Small intestine (tissue), 7 donors: ENCODE measurements at regions not wholly inside any gene's neighbourhood (a gene's known extent, or its start where the extent isn't known, plus 50 kb on each side); places are given as distances from the start of the nearest gene placed in this dataset.
A peak's percentile ranks its signal among the peaks of the same experiment; 100 is the strongest.
"Not testable (repeated sequence)": the region's sequence is repeated elsewhere in the genome, so short reads cannot be mapped to it uniquely, and the experiment has no call there.

ENCODE experiments used
- DNase-seq, 2 donors: peaks; one replicate each; pipeline versions ENCODE4 v3.0.0 to v3.0.0-alpha.2; 2013
- FAIRE-seq: peaks from 2 replicates; lab custom pipeline; 2012; peaks lifted over from hg19 to GRCh38; lab: Jason Lieb, UNC
- H3K27ac ChIP-seq, 3 donors: one replicate each; pipeline ENCODE4 v1.5.1; 2013; ENCODE audit warnings: low read length in 2 of 3, mild to moderate bottlenecking in 2 of 3, control low read depth in 1 of 3, inconsistent platforms in 1 of 3, low read depth in 1 of 3, moderate library complexity in 1 of 3
- H3K27me3 ChIP-seq, 3 donors: one replicate each; pipeline ENCODE4 v1.6.1; 2013; ENCODE audit warnings: low read length in 3 of 3, inconsistent platforms in 1 of 3; ENCODE audit not compliant: control insufficient read depth in 3 of 3, insufficient read depth in 3 of 3
- H3K36me3 ChIP-seq, 3 donors: one replicate each; pipeline ENCODE4 v1.6.1; 2013; ENCODE audit warnings: low read length in 3 of 3, inconsistent platforms in 1 of 3, low read depth in 1 of 3, mild to moderate bottlenecking in 1 of 3, moderate library complexity in 1 of 3; ENCODE audit not compliant: control insufficient read depth in 3 of 3, insufficient read depth in 2 of 3
- H3K4me1 ChIP-seq, 3 donors: one replicate each; pipeline ENCODE4 v1.6.1; 2013; ENCODE audit warnings: low read length in 2 of 3, inconsistent platforms in 1 of 3, low read depth in 1 of 3, mild to moderate bottlenecking in 1 of 3, moderate library complexity in 1 of 3; ENCODE audit not compliant: control insufficient read depth in 3 of 3, insufficient read depth in 2 of 3
- H3K4me3 ChIP-seq, 3 donors: one replicate each; pipeline ENCODE4 v1.5.1; 2013; ENCODE audit warnings: low read length in 3 of 3, control low read depth in 1 of 3, inconsistent platforms in 1 of 3, low read depth in 1 of 3, mild to moderate bottlenecking in 1 of 3, moderate library complexity in 1 of 3
- H3K9me3 ChIP-seq, 2 donors: one replicate each; pipeline ENCODE4 v1.6.1; 2013; ENCODE audit warnings: low read depth in 1 of 2, low read length in 1 of 2; ENCODE audit not compliant: control insufficient read depth in 2 of 2, insufficient read depth in 1 of 2
- WGBS, 3 donors: extraction: QIAGEN DNeasy Blood & Tissue Kit; methylation state at CpG; one replicate each; pipeline ENCODE4 v1.1.7; 2013; 5-methylcytosine and 5-hydroxymethylcytosine counted together
- donor health status: healthy with polysubstance abuse.
- donor health status: control.
- donor health status: control.
- donor health status: Bipolar disorder and iron deficiency.
- donor health status: healthy.

GRCh38 chr4:19227701-19228100, 1024.0 kb upstream of the SLIT2 start:
- WGBS, 3 donors = 39 to 56% (median 50%) methylated on average over 4 of the region's 4 CpGs
- no peaks in the 10 kb centered on the region for H3K27me3 ChIP-seq
- peaks cover 0 to 2% of the 10 kb centered on the region in 2 donors for H3K9me3 ChIP-seq
- no peak for DNase-seq
- H3K4me1 ChIP-seq = no peaks in the 10 kb centered on the region
- no peaks in the 10 kb centered on the region for H3K36me3 ChIP-seq
- no peak overlapping the region for H3K27ac ChIP-seq
- no peak overlapping the region for H3K4me3 ChIP-seq
- FAIRE-seq = no peak

- Histone ChIP-seq H3K36me3 (no peaks in the 10 kb centered on the region), H3K27me3 (no peaks in the 10 kb centered on the region), H3K4me1 (no peaks in the 10 kb centered on the region), H3K4me3 (no peak overlapping the region), H3K27ac (no peak overlapping the region), H3K9me3 (peaks cover 0 to 4% of the 10 kb centered on the region in 2 donors)
- DNase-seq (peak; percentile 7 to 32), FAIRE-seq (peak; percentile 92)
- 6 to 22% (median 14%) methylated on average over 2 of the region's 2 CpGs for WGBS, 3 donors
These were observed 1026.9 kb upstream of the SLIT2 start for GRCh38 chr4:19224820-19225219.

GRCh38 chr4:19216476-19216875, 1035.2 kb upstream of the SLIT2 start:
- no peaks in the 10 kb centered on the region for H3K27me3 ChIP-seq
- no peaks in the 10 kb centered on the region for H3K4me1 ChIP-seq
- no peaks in the 10 kb centered on the region for H3K9me3 ChIP-seq
- no peak overlapping the region for H3K27ac ChIP-seq
- DNase-seq = no peak
- no peaks in the 10 kb centered on the region for H3K36me3 ChIP-seq
- no peak overlapping the region for H3K4me3 ChIP-seq
- no peak for FAIRE-seq
- 85 to 92% (median 86%) methylated on average over 3 of the region's 3 CpGs for WGBS, 3 donors

GRCh38 chr4:19214591-19215186, 1037.0 kb upstream of the SLIT2 start:
- DNase-seq = no peak
- 88 to 90% (median 88%) methylated on average over 4 of the region's 4 CpGs for WGBS, 3 donors
- FAIRE-seq = no peak
- Histone ChIP-seq H3K36me3 (no peaks in the 10 kb centered on the region), H3K4me3 (no peak overlapping the region), H3K27me3 (no peaks in the 10 kb centered on the region), H3K4me1 (no peaks in the 10 kb centered on the region), H3K27ac (no peak overlapping the region), H3K9me3 (no peaks in the 10 kb centered on the region)

GRCh38 chr4:19213388-19213787, 1038.3 kb upstream of the SLIT2 start:
- WGBS, 3 donors = 43 to 52% (median 49%) methylated on average over 3 of the region's 3 CpGs
- Histone ChIP-seq H3K27me3 (no peaks in the 10 kb centered on the region), H3K4me1 (no peaks in the 10 kb centered on the region), H3K36me3 (no peaks in the 10 kb centered on the region), H3K4me3 (no peak overlapping the region), H3K27ac (no peak overlapping the region), H3K9me3 (no peaks in the 10 kb centered on the region)
- FAIRE-seq (no peak), DNase-seq (no peak)

GRCh38 chr4:19205853-19206252, 1045.9 kb upstream of the SLIT2 start:
- Histone ChIP-seq H3K4me1 (no peaks in the 10 kb centered on the region), H3K9me3 (no peaks in the 10 kb centered on the region), H3K36me3 (no peaks in the 10 kb centered on the region), H3K27me3 (no peaks in the 10 kb centered on the region), H3K4me3 (no peak overlapping the region), H3K27ac (no peak overlapping the region)
- WGBS, 3 donors = 70 to 75% (median 71%) methylated on average over 2 of the region's 2 CpGs
- FAIRE-seq (no peak), DNase-seq (no peak)

GRCh38 chr4:19197838-19198237, 1053.9 kb upstream of the SLIT2 start:
- not testable (repeated sequence) for H3K36me3 ChIP-seq, H3K9me3 ChIP-seq, DNase-seq, FAIRE-seq, H3K4me3 ChIP-seq, H3K27me3 ChIP-seq, H3K27ac ChIP-seq
- 84 to 93% (median 90%) methylated on average over 17 of the region's 17 CpGs for WGBS, 3 donors
- peaks cover 0 to 21% (median 0%) of the 10 kb centered on the region in 3 donors for H3K4me1 ChIP-seq

GRCh38 chr4:19195696-19196095, 1056.0 kb upstream of the SLIT2 start:
- H3K36me3 ChIP-seq = no peaks in the 10 kb centered on the region
- DNase-seq (peak in 1 of 2 donors; percentile 15), FAIRE-seq (no peak)
- WGBS, 3 donors = 57 to 61% (median 59%) methylated on average over 2 of the region's 2 CpGs
- H3K27ac ChIP-seq = no peak overlapping the region
- H3K27me3 ChIP-seq = no peaks in the 10 kb centered on the region
- no peaks in the 10 kb centered on the region for H3K9me3 ChIP-seq
- H3K4me1 ChIP-seq = peaks cover 0 to 24% (median 0%) of the 10 kb centered on the region in 3 donors
- no peak overlapping the region for H3K4me3 ChIP-seq

- FAIRE-seq = no peak
These were observed 1057.0 kb upstream of the SLIT2 start for GRCh38 chr4:19194672-19195071.

More at GRCh38 chr4:19194672-19195071, 1057.0 kb upstream of the SLIT2 start:
- DNase-seq = peak in 1 of 2 donors; percentile 8
- Histone ChIP-seq H3K36me3 (no peaks in the 10 kb centered on the region), H3K4me1 (peaks cover 0 to 24% (median 0%) of the 10 kb centered on the region in 3 donors), H3K27me3 (no peaks in the 10 kb centered on the region), H3K4me3 (no peak overlapping the region), H3K27ac (peak overlapping the region in 1 of 3 donors; percentile 75), H3K9me3 (no peaks in the 10 kb centered on the region)
- 54 to 69% (median 63%) methylated on average over 3 of the region's 3 CpGs for WGBS, 3 donors
